ENCODE measurements at regions not wholly inside any gene's neighbourhood (a gene's known extent, or its start where the extent isn't known, plus 50 kb on each side); places are given as distances from the start of the nearest gene placed in this dataset.
A peak's percentile ranks its signal among the peaks of the same experiment; 100 is the strongest.

GRCh38 chr4:52472444-52472843 lies 186.7 kb downstream of the USP46 start:
- Histone ChIP-seq H2BK120ac (ENCODE audit: low read depth, low read length) (no peak overlapping the region), H3K27ac (ENCODE audit: low read length, poor library complexity, severe bottlenecking) (no peak overlapping the region), H2AK5ac (ENCODE audit: low read length, severe bottlenecking) (no peak overlapping the region), H2BK5ac (ENCODE audit: low read depth, low read length, poor library complexity, severe bottlenecking) (no peak overlapping the region), H2BK12ac (ENCODE audit: low read length in 2 of 2) (no peak overlapping the region), H3K9me3 (ENCODE audit: control insufficient read depth, low read length) (no peaks in the 10 kb centered on the region), H3K36me3 (ENCODE audit: control insufficient read depth in 1 of 2, insufficient read depth in 2 of 2, low read depth in 1 of 2, low read length in 2 of 2) (no peaks in the 10 kb centered on the region), H3K4ac (ENCODE audit: low read depth in 1 of 2, low read length in 2 of 2) (no peak overlapping the region), H3K4me3 (ENCODE audit: insufficient read depth in 1 of 2, low read depth in 1 of 2, low read length in 2 of 2) (no peak overlapping the region), H2BK15ac (ENCODE audit: low read depth, poor library complexity, severe bottlenecking) (no peak overlapping the region), H3K14ac (ENCODE audit: low read length in 2 of 2) (no peak overlapping the region), H4K91ac (ENCODE audit: low read length) (no peak overlapping the region), H3K4me1 (ENCODE audit: control insufficient read depth, insufficient read depth, low read depth, low read length) (no peaks in the 10 kb centered on the region), H3K18ac (ENCODE audit: low read depth in 1 of 2, low read length in 2 of 2) (no peak overlapping the region), H3K4me2 (ENCODE audit: low read length, poor library complexity, severe bottlenecking) (no peak overlapping the region), H2AFZ (ENCODE audit: low read depth, low read length) (no peak overlapping the region), H4K8ac (ENCODE audit: low read length) (no peak overlapping the region), H3K9ac (ENCODE audit: low read length) (no peak overlapping the region), H3K23ac (ENCODE audit: low read length in 2 of 2) (no peak overlapping the region), H3K79me1 (replicated peaks; ENCODE audit: low read length, poor library complexity, severe bottlenecking) (no peaks in the 10 kb centered on the region), H3K27me3 (ENCODE audit: control insufficient read depth in 1 of 2, insufficient read depth in 1 of 2, low read length in 2 of 2) (peaks cover 0 to 16% of the 10 kb centered on the region in 2 experiments)
- no peak for DNase-seq
- WGBS = no CpG with 5 or more reads among the region's 1 CpG

- Histone ChIP-seq H3K14ac (ENCODE audit: low read length in 2 of 2) (no peak overlapping the region), H3K79me1 (replicated peaks; ENCODE audit: low read length, poor library complexity, severe bottlenecking) (no peaks in the 10 kb centered on the region), H3K27ac (ENCODE audit: low read length, poor library complexity, severe bottlenecking) (no peak overlapping the region), H2BK120ac (ENCODE audit: low read depth, low read length) (no peak overlapping the region), H3K23ac (ENCODE audit: low read length in 2 of 2) (no peak overlapping the region), H2BK15ac (ENCODE audit: low read depth, poor library complexity, severe bottlenecking) (no peak overlapping the region), H3K9me3 (ENCODE audit: control insufficient read depth, low read length) (no peaks in the 10 kb centered on the region), H4K8ac (ENCODE audit: low read length) (no peak overlapping the region), H3K27me3 (ENCODE audit: control insufficient read depth in 1 of 2, insufficient read depth in 1 of 2, low read length in 2 of 2) (no peaks in the 10 kb centered on the region), H3K36me3 (ENCODE audit: control insufficient read depth in 1 of 2, insufficient read depth in 2 of 2, low read depth in 1 of 2, low read length in 2 of 2) (no peaks in the 10 kb centered on the region), H3K4me3 (ENCODE audit: insufficient read depth in 1 of 2, low read depth in 1 of 2, low read length in 2 of 2) (no peak overlapping the region), H2AFZ (ENCODE audit: low read depth, low read length) (no peak overlapping the region), H3K9ac (ENCODE audit: low read length) (no peak overlapping the region), H4K91ac (ENCODE audit: low read length) (no peak overlapping the region), H2AK5ac (ENCODE audit: low read length, severe bottlenecking) (no peak overlapping the region), H2BK12ac (ENCODE audit: low read length in 2 of 2) (no peak overlapping the region), H3K4me2 (ENCODE audit: low read length, poor library complexity, severe bottlenecking) (no peak overlapping the region), H2BK5ac (ENCODE audit: low read depth, low read length, poor library complexity, severe bottlenecking) (no peak overlapping the region), H3K18ac (ENCODE audit: low read depth in 1 of 2, low read length in 2 of 2) (no peak overlapping the region), H3K4me1 (ENCODE audit: control insufficient read depth, insufficient read depth, low read depth, low read length) (no peaks in the 10 kb centered on the region), H3K4ac (ENCODE audit: low read depth in 1 of 2, low read length in 2 of 2) (no peak overlapping the region)
- WGBS = 100% methylated on average over 2 of the region's 3 CpGs
- DNase-seq = no peak
These were observed 181.8 kb downstream of the USP46 start for GRCh38 chr4:52477191-52477780.

GRCh38 chr4:52483186-52483890 lies 175.8 kb downstream of the USP46 start:
- H2BK12ac ChIP-seq (ENCODE audit: low read length in 2 of 2) = no peak overlapping the region

GRCh38 chr4:52507774-52508173 lies 151.3 kb downstream of the USP46 start:
- Histone ChIP-seq H3K4me2 (ENCODE audit: low read length, poor library complexity, severe bottlenecking) (no peak overlapping the region), H2BK15ac (ENCODE audit: low read depth, poor library complexity, severe bottlenecking) (no peak overlapping the region), H2AK5ac (ENCODE audit: low read length, severe bottlenecking) (no peak overlapping the region), H3K4me3 (ENCODE audit: insufficient read depth in 1 of 2, low read depth in 1 of 2, low read length in 2 of 2) (no peak overlapping the region), H3K9me3 (ENCODE audit: control insufficient read depth, low read length) (no peaks in the 10 kb centered on the region), H3K36me3 (ENCODE audit: control insufficient read depth in 1 of 2, insufficient read depth in 2 of 2, low read depth in 1 of 2, low read length in 2 of 2) (no peaks in the 10 kb centered on the region), H2BK12ac (ENCODE audit: low read length in 2 of 2) (no peak overlapping the region), H3K9ac (ENCODE audit: low read length) (no peak overlapping the region), H3K4ac (ENCODE audit: low read depth in 1 of 2, low read length in 2 of 2) (no peak overlapping the region), H3K18ac (ENCODE audit: low read depth in 1 of 2, low read length in 2 of 2) (no peak overlapping the region), H4K8ac (ENCODE audit: low read length) (no peak overlapping the region), H3K27ac (ENCODE audit: low read length, poor library complexity, severe bottlenecking) (no peak overlapping the region), H3K79me1 (replicated peaks; ENCODE audit: low read length, poor library complexity, severe bottlenecking) (no peaks in the 10 kb centered on the region), H3K14ac (ENCODE audit: low read length in 2 of 2) (no peak overlapping the region), H4K91ac (ENCODE audit: low read length) (no peak overlapping the region), H3K23ac (ENCODE audit: low read length in 2 of 2) (no peak overlapping the region), H2AFZ (ENCODE audit: low read depth, low read length) (no peak overlapping the region), H2BK5ac (ENCODE audit: low read depth, low read length, poor library complexity, severe bottlenecking) (no peak overlapping the region), H2BK120ac (ENCODE audit: low read depth, low read length) (no peak overlapping the region), H3K4me1 (ENCODE audit: control insufficient read depth, insufficient read depth, low read depth, low read length) (peaks cover 2% of the 10 kb centered on the region), H3K27me3 (ENCODE audit: control insufficient read depth in 1 of 2, insufficient read depth in 1 of 2, low read length in 2 of 2) (peaks cover 0 to 16% of the 10 kb centered on the region in 2 experiments)
- WGBS = no CpG with 5 or more reads among the region's 1 CpG
- peak; percentile 19 for DNase-seq

More at GRCh38 chr4:52483186-52483890, 175.8 kb downstream of the USP46 start:
- H3K36me3 ChIP-seq (ENCODE audit: control insufficient read depth in 1 of 2, insufficient read depth in 2 of 2, low read depth in 1 of 2, low read length in 2 of 2) = no peaks in the 10 kb centered on the region
- H2BK15ac ChIP-seq (ENCODE audit: low read depth, poor library complexity, severe bottlenecking) = no peak overlapping the region
- H3K4me3 ChIP-seq (ENCODE audit: insufficient read depth in 1 of 2, low read depth in 1 of 2, low read length in 2 of 2) = no peak overlapping the region
- no peak overlapping the region for H3K9ac ChIP-seq (ENCODE audit: low read length)
- no peak overlapping the region for H2BK120ac ChIP-seq (ENCODE audit: low read depth, low read length)
- no peaks in the 10 kb centered on the region for H3K4me1 ChIP-seq (ENCODE audit: control insufficient read depth, insufficient read depth, low read depth, low read length)
- H3K23ac ChIP-seq (ENCODE audit: low read length in 2 of 2) = no peak overlapping the region
- H2AFZ ChIP-seq (ENCODE audit: low read depth, low read length) = no peak overlapping the region
- no peak overlapping the region for H4K91ac ChIP-seq (ENCODE audit: low read length)
- H3K79me1 ChIP-seq (replicated peaks; ENCODE audit: low read length, poor library complexity, severe bottlenecking) = no peaks in the 10 kb centered on the region
- no peak overlapping the region for H2AK5ac ChIP-seq (ENCODE audit: low read length, severe bottlenecking)
- H3K4ac ChIP-seq (ENCODE audit: low read depth in 1 of 2, low read length in 2 of 2) = no peak overlapping the region
- no peak for DNase-seq
- no peak overlapping the region for H3K27ac ChIP-seq (ENCODE audit: low read length, poor library complexity, severe bottlenecking)
- peaks cover 0 to 10% of the 10 kb centered on the region in 2 experiments for H3K27me3 ChIP-seq (ENCODE audit: control insufficient read depth in 1 of 2, insufficient read depth in 1 of 2, low read length in 2 of 2)
- H2BK5ac ChIP-seq (ENCODE audit: low read depth, low read length, poor library complexity, severe bottlenecking) = no peak overlapping the region
- H3K14ac ChIP-seq (ENCODE audit: low read length in 2 of 2) = no peak overlapping the region
- 18% methylated on average over 1 of the region's 2 CpGs for WGBS
- no peak overlapping the region for H4K8ac ChIP-seq (ENCODE audit: low read length)
- H3K18ac ChIP-seq (ENCODE audit: low read depth in 1 of 2, low read length in 2 of 2) = no peak overlapping the region
- H3K9me3 ChIP-seq (ENCODE audit: control insufficient read depth, low read length) = no peaks in the 10 kb centered on the region
- no peak overlapping the region for H3K4me2 ChIP-seq (ENCODE audit: low read length, poor library complexity, severe bottlenecking)

Measured in mesenchymal stem cell (in vitro differentiated cells and primary cell).